ENCODE measurements at regions not wholly inside any gene's neighbourhood (a gene's known extent, or its start where the extent isn't known, plus 50 kb on each side); places are given as distances from the start of the nearest gene placed in this dataset.

DNA sequence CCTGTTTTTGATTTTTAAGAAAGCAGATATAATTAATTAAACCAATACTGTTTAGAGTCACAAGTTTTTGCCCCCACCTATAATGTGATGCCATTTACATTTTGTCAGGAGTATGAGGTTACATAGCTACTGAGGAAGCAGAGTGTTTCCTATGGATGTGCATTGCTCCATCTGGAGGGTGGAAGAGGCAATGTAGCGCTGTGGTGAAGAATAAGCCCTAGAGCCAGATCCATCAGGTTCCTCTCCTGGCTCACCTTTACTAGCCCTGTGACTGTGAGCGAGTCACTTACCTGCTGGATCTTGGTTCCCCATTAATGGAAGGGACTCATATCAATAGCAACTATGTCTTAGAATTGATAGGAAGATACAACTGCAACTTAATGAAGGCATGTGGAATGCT is 216.0 kb downstream of the GPAM start:
- CTCF ChIA-PET: no interaction called here
- H3K4me1 ChIP-seq: no peaks in the 10 kb centered on the region
- H3K4me2 ChIP-seq: no peak overlapping the region
- FAIRE-seq: no peak
- no peak overlapping the region for H3K27ac ChIP-seq
- DNase-seq (ENCODE audit: low read depth in 1 of 2, low spot score in 1 of 2): no peak
- TF ChIP-seq, protein P1, sequence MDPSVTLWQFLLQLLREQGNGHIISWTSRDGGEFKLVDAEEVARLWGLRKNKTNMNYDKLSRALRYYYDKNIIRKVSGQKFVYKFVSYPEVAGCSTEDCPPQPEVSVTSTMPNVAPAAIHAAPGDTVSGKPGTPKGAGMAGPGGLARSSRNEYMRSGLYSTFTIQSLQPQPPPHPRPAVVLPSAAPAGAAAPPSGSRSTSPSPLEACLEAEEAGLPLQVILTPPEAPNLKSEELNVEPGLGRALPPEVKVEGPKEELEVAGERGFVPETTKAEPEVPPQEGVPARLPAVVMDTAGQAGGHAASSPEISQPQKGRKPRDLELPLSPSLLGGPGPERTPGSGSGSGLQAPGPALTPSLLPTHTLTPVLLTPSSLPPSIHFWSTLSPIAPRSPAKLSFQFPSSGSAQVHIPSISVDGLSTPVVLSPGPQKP (IDR thresholded peaks at IDR 0.05; ENCODE audit: low read depth, low read length): no peak
- TF ChIP-seq NR3C1 (IDR thresholded peaks at IDR 0.05) (no peak), MAFK (IDR thresholded peaks at IDR 0.05; ENCODE audit: partially characterized antibody) (no peak), HDAC2 (IDR thresholded peaks at IDR 0.05) (no peak), EHMT2 (IDR thresholded peaks at IDR 0.05; ENCODE audit: low read depth) (no peak), MAZ (IDR thresholded peaks at IDR 0.05; ENCODE audit: borderline replicate concordance, low read depth, low read length) (no peak), POLR2A (IDR thresholded peaks at IDR 0.05; ENCODE audit: low read length) (no peak), HOXA7 (CRISPR knock-in tag; IDR thresholded peaks at IDR 0.05) (no peak), CHD2 (IDR thresholded peaks at IDR 0.05; ENCODE audit: low read length, partially characterized antibody) (no peak), RCOR1 (IDR thresholded peaks at IDR 0.05; ENCODE audit: low read depth, low read length) (no peak), HOXB13 (CRISPR knock-in tag; IDR thresholded peaks at IDR 0.05; ENCODE audit: low read depth) (no peak), KDM1A (IDR thresholded peaks at IDR 0.05; ENCODE audit: low read depth) (no peak), NPAS2 (CRISPR knock-in tag; IDR thresholded peaks at IDR 0.05; ENCODE audit: borderline replicate concordance) (no peak), RNF2 (IDR thresholded peaks at IDR 0.05; ENCODE audit: borderline replicate concordance, low read depth) (no peak)
- TF ChIP-seq, protein P2, sequence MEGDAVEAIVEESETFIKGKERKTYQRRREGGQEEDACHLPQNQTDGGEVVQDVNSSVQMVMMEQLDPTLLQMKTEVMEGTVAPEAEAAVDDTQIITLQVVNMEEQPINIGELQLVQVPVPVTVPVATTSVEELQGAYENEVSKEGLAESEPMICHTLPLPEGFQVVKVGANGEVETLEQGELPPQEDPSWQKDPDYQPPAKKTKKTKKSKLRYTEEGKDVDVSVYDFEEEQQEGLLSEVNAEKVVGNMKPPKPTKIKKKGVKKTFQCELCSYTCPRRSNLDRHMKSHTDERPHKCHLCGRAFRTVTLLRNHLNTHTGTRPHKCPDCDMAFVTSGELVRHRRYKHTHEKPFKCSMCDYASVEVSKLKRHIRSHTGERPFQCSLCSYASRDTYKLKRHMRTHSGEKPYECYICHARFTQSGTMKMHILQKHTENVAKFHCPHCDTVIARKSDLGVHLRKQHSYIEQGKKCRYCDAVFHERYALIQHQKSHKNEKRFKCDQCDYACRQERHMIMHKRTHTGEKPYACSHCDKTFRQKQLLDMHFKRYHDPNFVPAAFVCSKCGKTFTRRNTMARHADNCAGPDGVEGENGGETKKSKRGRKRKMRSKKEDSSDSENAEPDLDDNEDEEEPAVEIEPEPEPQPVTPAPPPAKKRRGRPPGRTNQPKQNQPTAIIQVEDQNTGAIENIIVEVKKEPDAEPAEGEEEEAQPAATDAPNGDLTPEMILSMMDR (IDR thresholded peaks at IDR 0.05): no peak
- TF ChIP-seq, protein P3, sequence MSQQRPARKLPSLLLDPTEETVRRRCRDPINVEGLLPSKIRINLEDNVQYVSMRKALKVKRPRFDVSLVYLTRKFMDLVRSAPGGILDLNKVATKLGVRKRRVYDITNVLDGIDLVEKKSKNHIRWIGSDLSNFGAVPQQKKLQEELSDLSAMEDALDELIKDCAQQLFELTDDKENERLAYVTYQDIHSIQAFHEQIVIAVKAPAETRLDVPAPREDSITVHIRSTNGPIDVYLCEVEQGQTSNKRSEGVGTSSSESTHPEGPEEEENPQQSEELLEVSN (IDR thresholded peaks at IDR 0.05; ENCODE audit: borderline replicate concordance, low read depth): no peak
- TF ChIP-seq, protein P4, sequence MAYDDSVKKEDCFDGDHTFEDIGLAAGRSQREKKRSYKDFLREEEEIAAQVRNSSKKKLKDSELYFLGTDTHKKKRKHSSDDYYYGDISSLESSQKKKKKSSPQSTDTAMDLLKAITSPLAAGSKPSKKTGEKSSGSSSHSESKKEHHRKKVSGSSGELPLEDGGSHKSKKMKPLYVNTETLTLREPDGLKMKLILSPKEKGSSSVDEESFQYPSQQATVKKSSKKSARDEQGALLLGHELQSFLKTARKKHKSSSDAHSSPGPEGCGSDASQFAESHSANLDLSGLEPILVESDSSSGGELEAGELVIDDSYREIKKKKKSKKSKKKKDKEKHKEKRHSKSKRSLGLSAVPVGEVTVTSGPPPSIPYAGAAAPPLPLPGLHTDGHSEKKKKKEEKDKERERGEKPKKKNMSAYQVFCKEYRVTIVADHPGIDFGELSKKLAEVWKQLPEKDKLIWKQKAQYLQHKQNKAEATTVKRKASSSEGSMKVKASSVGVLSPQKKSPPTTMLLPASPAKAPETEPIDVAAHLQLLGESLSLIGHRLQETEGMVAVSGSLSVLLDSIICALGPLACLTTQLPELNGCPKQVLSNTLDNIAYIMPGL (CRISPR knock-in tag; IDR thresholded peaks at IDR 0.05; ENCODE audit: borderline replicate concordance): no peak
- TF ChIP-seq, protein P5, sequence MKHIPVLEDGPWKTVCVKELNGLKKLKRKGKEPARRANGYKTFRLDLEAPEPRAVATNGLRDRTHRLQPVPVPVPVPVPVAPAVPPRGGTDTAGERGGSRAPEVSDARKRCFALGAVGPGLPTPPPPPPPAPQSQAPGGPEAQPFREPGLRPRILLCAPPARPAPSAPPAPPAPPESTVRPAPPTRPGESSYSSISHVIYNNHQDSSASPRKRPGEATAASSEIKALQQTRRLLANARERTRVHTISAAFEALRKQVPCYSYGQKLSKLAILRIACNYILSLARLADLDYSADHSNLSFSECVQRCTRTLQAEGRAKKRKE (CRISPR knock-in tag; IDR thresholded peaks at IDR 0.05; ENCODE audit: low read depth): no peak
- TF ChIP-seq, protein P6, sequence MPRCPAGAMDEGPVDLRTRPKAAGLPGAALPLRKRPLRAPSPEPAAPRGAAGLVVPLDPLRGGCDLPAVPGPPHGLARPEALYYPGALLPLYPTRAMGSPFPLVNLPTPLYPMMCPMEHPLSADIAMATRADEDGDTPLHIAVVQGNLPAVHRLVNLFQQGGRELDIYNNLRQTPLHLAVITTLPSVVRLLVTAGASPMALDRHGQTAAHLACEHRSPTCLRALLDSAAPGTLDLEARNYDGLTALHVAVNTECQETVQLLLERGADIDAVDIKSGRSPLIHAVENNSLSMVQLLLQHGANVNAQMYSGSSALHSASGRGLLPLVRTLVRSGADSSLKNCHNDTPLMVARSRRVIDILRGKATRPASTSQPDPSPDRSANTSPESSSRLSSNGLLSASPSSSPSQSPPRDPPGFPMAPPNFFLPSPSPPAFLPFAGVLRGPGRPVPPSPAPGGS (IDR thresholded peaks at IDR 0.05): no peak
- no peak overlapping the region for H3K4me3 ChIP-seq
- ATAC-seq: no peak
- POLR2A ChIA-PET: no interaction called here
- no peaks in the 10 kb centered on the region for H3K9me3 ChIP-seq
- 13% methylated on average over 2 of the region's 2 CpGs for WGBS (ENCODE audit: missing lambda C conversion rate)

DNA sequence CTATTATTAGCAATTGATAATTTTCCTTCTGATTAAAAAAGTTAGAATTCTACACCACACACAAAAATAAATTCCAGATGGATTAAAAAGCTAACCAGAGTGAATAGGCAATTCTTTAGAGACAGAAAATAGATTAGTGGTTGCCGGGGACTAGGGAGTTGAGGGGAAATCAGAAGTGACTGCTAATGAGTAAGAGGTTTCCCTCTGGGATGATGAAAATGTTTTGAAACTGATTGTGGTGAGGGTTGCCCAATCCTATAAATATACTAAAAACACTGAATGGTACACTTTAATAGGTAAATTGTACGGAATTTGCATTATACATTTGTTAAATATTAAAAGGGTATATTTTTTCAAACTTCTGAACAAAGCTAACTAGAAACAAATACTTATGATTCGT is 214.9 kb downstream of the GPAM start:
- no peak for FAIRE-seq
- no peak overlapping the region for H3K27ac ChIP-seq
- ATAC-seq: no peak
- H3K4me3 ChIP-seq: no peak overlapping the region
- H3K9me3 ChIP-seq: no peaks in the 10 kb centered on the region
- WGBS (ENCODE audit: missing lambda C conversion rate): under 1% methylated on average over 3 of the region's 3 CpGs
- POLR2A ChIA-PET: no interaction called here
- CTCF ChIA-PET: no interaction called here
- H3K4me2 ChIP-seq: no peak overlapping the region
- H3K4me1 ChIP-seq: no peaks in the 10 kb centered on the region
- no peak for DNase-seq (ENCODE audit: low read depth in 1 of 2, low spot score in 1 of 2)
- TF ChIP-seq RFX5 (IDR thresholded peaks at IDR 0.05) (no peak), CBX2 (IDR thresholded peaks at IDR 0.05; ENCODE audit: borderline replicate concordance, low read depth) (no peak), EHMT2 (IDR thresholded peaks at IDR 0.05; ENCODE audit: low read depth) (no peak), NPAS2 (CRISPR knock-in tag; IDR thresholded peaks at IDR 0.05; ENCODE audit: borderline replicate concordance) (no peak), ESRRA (IDR thresholded peaks at IDR 0.05; ENCODE audit: borderline replicate concordance, low read length) (no peak), RNF2 (IDR thresholded peaks at IDR 0.05; ENCODE audit: borderline replicate concordance, low read depth) (no peak), SMC3 (IDR thresholded peaks at IDR 0.05) (no peak), PHF8 (IDR thresholded peaks at IDR 0.05; ENCODE audit: borderline replicate concordance, low read depth) (no peak)
- TF ChIP-seq, protein P7, sequence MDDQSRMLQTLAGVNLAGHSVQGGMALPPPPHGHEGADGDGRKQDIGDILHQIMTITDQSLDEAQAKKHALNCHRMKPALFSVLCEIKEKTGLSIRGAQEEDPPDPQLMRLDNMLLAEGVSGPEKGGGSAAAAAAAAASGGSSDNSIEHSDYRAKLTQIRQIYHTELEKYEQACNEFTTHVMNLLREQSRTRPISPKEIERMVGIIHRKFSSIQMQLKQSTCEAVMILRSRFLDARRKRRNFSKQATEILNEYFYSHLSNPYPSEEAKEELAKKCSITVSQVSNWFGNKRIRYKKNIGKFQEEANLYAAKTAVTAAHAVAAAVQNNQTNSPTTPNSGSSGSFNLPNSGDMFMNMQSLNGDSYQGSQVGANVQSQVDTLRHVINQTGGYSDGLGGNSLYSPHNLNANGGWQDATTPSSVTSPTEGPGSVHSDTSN (IDR thresholded peaks at IDR 0.05): no peak
- TF ChIP-seq, protein P2 (IDR thresholded peaks at IDR 0.05): no peak
- TF ChIP-seq, protein P8, sequence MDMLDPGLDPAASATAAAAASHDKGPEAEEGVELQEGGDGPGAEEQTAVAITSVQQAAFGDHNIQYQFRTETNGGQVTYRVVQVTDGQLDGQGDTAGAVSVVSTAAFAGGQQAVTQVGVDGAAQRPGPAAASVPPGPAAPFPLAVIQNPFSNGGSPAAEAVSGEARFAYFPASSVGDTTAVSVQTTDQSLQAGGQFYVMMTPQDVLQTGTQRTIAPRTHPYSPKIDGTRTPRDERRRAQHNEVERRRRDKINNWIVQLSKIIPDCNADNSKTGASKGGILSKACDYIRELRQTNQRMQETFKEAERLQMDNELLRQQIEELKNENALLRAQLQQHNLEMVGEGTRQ (IDR thresholded peaks at IDR 0.05): no peak
